HG03025 (cell line): ENCODE measurements at regions not wholly inside any gene's neighbourhood (a gene's known extent, or its start where the extent isn't known, plus 50 kb on each side); places are given as distances from the start of the nearest gene placed in this dataset.
A peak's percentile ranks its signal among the peaks of the same experiment; 100 is the strongest.

Experiments used
- ATAC-seq: cut with Tn5 transposase; IDR thresholded peaks from one replicate; pipeline ENCODE4 v1.9.1; 2021; ENCODE audit warnings: mild to moderate bottlenecking, moderate library complexity; ENCODE audit not compliant: unreplicated experiment, low FRiP score

DNA sequence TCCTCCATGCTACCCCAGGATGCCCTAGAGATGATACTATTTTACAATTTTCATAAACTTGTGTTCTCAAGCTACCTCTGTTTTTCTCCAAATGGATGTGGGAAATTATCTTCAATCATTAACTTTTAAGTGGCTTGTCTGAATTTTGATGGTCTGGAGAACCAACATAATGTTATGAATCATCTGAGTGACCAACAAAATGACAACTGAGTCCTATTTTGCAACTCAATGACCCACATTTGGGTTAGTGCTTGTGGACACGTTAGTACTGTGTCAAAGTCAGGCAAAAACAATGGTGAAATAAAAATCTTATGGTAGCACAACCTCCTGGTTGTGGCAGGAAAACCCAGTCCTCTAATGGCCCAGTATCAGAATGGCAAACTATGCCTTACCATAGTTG, 352.4 kb upstream of the ZNF385D start:
- ATAC-seq: no peak

DNA sequence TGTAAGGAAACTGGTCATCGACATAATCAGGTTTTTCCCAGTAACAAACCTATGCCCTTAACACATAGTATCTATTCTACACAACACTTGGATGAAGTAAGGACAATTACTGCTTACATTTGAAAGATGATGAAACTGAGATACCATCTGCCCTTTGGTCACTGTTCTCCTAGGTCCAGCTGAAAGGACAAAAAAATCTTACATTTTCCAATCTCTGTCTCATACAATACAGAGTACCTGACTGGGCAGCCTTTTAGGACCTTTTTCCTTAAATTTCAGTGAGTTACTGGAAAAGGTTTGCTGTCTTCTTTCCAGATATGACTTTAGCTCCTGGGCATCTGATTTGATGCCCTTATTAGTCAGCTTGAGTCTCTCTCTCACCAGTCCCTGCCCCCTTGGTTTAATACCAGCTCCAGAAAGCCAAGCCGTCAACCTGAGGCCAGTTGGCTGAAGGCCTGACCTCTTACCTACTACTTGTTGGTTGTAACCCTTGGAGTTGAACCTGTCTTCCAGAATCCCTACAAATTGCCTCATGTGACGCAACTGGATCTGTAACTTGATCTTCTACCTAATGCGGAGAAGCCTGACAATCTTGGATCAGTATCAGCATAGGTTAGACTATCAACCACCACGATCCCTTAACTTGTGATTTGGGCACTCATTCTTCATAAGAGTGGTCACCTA, 355.3 kb upstream of the ZNF385D start:
- no peak for ATAC-seq

DNA sequence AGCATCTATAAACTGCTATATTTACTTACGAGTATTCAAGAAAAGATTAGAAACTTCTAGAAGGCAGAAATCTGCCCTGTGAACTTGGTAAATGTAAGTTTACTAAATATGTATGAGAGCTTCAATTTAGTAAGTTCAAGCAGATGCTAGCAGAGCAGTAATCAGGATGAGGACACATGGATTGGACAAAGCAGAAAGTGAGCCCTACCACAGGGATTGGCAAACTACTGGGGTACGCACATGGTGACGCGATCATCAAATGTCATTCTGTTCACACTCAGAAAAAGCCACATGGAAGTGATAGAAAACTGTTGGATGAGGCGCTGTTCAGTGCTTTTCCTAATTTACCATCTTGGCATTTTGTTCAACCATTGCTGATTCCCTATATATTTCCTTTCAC, 360.2 kb upstream of the ZNF385D start:
- no peak for ATAC-seq

DNA sequence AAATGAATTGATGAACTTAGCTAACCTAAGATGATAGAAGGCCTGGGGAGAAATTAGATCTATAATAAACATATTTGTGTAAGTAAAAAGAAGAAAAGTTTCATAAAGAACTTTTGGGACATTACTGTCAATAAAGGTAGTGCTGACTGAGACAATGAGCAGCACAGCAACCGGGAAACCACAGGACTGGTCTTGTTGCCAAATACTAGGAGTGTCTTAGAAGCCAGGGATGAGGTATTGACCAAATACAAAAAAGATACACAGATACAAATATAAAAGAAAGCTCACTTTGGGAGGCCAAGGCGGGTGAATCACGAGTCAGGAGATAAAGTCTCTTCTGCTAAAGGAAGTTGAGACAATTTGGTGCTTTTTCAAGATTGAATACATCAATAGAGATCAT, 362.4 kb upstream of the ZNF385D start:
- ATAC-seq: no peak

DNA sequence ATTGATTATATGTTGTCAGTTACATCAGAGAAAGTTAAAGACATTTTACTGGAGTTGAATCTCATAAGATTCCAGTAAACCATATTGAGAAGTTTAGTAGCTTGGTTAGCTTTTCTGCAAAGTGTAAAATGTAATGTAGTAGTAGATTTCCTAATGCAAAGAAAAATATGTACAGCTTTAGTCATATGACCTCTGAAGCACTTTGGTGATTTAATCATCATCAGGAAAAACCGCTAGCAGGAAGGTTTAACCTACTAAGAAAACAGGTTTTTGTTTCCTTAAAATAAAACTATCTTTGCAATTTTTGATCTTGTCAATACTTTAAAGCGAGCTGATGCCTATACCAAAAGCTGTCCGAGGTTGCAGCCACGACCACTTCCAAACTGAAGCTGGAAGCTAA, 364.6 kb upstream of the ZNF385D start:
- ATAC-seq: no peak

DNA sequence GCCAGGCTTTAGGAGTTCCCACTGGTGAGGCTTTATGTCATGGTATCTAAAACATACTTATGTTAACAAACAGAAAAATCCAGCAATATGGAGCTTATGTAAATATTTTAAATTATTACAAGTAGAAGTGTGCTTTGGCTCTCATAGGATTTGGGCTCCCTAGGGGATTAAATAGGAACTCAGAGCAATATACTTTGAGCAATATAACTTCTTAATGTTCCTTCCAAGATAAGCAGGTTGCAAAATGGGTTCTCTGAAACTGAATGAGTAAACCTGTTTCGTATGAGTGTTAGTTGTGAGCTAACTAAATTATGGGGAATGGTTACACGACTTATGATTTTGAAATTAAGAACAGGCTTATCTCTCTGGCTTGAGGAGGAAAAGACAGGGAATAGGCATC, 366.1 kb upstream of the ZNF385D start:
- ATAC-seq: no peak

DNA sequence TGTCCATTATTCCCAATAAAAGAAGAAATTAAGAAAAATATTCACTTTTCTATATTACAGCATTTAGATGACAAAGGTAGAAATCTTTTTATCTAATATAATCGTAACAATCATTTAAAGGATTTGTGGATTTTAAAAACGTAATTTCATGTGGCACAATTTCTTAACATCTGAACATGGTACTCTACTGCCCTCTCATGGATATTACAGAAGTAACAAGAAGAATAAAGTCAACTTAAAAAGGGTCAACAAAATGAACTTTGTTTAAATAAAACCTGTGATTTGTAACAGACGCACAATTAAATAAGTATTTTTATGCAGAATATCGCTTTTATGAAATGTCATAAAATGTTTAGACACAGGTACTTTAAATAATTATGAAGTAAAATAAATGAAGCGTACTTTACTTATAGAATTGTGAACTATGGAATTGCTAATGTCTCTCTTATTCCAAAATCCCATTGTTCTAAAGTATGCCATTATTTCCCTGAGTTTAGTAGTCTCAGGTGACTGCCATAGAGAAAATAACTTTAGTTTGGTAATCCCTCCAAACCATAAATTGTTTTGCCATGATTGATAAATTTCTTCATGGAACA, 366.8 kb upstream of the ZNF385D start:
- ATAC-seq: no peak

DNA sequence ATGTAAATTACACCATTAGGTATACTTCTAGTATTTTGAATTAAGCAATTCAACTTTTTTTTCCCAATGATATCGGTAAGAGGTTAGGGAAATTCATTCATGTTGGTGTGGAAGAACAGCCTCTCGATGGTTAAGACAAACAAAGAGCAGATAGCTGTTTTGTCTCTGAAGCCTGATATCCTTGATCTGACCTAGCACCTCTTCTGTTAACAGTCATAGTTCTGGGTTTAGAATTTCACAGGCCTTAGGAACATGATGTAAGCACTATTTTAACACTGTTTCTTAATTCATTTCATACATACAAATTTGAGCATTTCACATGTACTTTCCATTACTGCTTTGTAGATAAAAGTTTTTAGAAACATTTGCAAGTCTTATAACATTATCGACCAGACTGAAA, 367.5 kb upstream of the ZNF385D start:
- ATAC-seq: no peak

DNA sequence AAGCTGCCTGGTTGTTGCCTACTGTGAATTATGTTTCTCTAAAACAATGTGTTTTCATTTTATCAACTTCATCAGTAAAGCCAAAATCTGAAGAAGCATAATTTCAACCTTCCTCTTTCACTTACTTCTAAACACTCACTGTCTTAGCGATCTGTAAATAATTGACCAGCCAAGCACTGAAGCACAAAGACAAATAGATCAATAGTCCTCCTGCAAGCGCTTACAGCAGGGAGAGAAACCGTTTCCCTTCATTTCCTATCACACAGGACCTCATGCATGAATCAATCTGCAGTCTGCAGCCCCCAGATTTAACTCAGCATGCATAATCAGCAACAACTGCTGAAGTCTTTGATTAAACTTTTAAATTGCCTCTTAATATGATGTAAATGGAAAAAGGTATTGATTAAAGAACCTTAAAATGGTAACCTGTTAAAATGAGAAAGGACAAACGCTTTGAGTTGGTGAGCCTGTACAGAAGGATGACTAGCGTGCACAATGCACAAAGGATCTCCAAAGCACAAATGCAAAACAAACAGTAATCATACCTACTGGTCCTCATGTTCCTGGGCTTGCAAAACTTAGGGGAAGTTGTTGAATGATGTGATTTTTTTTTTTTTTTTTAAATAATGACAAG, 370.2 kb upstream of the ZNF385D start:
- ATAC-seq: no peak

DNA sequence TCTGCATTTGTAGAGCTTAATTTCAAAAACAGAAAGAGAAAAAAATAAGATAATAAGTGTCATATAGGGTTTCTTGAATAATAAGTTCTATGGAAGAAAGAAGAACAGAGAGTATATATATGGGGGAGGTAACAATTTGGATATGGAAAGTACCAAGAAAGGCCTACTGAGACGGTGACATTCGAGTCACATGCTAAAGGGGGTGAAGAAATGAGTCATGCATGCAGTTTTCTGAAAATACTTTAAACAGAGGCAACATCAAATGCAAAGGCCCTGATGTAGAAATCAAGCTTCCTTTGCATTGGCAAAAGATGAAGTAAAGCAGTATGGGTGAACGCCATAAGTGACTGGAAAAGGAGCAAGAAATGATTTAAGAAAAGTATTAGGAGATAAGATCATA, 371.6 kb upstream of the ZNF385D start:
- ATAC-seq: peak; percentile 79

DNA sequence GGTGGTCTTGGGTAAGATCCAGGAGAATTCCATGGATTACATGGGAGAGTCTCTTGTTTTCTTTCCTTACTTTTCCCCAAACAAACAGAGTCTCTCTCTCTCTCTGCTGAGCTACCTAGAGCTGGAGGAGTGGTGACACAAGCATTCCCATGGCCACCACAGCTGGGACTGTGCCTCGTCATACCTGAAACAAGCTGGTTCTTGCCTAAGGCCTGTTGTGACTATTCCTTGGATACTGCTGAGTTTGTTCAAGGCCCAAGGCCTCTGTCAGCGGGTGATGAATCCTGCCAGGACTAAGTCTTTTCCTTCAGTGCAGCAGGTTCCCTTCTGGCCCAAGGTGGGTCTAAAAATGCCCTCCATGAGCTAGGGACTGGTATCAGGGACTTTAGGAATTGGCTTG, 378.1 kb upstream of the ZNF385D start:
- no peak for ATAC-seq

DNA sequence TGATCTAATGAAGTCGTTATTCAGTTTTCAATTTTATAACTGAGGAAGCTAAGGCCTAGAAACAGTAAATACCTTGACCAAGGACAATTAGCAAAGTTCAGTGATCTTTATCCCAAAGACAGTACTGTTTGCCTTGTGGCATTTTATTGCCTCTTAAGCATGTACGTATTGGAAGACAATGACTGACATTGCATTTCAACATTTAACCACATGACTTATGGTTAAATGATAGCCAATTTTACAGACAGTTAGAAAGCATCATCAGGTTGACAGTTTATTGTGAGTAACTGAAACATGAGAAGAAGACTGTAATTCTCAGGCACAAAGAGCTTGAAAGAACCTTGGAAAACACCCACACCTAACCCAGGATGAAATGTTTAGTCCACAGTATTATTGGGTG, 390.8 kb upstream of the ZNF385D start:
- ATAC-seq: no peak

DNA sequence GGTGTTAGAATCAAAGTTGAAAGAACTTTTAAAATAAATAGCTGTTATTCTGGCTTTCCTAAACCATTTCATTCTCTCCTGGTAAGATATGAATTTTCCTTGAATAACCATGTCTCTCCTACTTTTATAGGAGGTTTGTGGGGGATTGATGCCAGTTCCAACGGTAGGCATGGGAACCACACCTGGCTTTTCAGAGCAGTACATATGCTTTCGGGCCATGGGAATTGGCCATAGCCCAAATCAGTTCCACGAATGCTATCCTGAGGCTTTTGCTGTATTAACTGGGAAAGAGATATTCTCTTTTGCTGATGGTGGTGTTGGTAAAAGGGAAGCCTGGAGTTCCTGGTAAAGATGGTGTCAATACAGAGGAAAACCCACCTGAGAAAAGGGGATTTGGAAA, 396.2 kb upstream of the ZNF385D start:
- no peak for ATAC-seq

DNA sequence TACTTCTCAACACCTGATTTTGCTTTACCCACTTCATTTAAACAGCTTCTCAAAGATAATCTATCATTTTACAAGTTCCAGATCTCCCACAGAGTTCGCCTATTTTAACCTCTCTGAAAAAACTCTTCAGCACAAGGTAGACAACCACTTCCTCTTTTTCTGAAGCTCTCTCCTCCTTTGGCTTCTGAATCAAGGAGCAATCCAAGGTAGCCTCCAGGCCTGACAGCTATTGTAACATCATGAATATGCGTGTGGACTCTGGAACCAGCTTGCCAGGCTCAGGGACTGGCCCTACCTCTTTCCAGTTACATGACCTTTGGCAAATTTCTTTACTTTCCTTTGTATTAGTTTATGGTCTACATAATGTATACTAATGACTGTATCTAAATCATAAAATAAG, 405.9 kb upstream of the ZNF385D start:
- no peak for ATAC-seq

DNA sequence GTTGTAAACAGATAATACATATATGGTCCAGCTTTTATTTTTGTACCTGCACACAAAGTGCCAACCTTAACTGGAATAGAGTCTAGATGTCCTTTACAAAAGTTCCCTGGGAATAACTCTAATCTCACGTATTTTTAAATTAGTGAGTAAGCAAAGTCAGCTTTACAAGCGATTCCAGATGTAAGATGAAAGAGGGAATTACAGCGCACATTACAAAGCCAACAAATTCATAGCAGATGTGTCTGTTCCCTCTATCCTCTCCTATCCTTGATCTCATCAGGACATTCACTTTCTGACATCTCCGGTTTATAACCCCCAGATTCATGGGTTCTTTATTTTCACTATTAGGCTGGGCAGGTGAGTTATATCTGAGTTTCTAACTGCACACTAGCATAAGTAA, 406.8 kb upstream of the ZNF385D start:
- no peak for ATAC-seq

DNA sequence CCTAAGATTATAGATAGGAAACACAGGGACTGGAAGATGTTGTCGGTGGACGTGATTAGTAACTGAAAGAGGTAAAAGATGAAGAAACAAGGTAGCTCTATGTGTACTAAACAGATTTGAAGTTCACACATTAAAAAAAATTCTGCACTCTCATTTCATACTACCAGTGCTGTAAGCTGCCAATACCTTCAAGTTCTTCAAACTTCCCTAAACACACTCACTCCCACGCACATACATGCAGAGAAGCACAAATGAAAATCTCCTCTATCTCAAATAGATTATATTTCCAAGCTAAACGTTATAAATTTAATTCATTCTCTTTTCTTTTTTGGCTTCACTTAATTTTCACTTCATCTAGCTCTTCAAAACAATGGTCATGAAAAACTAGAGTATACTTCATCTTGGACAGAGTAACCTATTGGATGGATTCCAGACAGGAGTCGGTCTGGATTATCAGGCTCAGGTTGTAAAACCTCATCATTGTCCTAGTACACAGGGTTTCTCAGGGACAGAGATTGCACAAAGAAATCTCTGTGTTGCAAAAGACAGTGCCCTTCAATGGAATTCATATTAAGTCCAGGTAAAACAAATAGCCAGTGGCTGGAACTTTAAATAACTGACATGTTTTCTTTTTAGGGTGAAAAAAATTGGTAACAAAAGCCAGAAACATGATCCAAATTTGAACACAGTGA, 408.1 kb upstream of the ZNF385D start:
- ATAC-seq: no peak

DNA sequence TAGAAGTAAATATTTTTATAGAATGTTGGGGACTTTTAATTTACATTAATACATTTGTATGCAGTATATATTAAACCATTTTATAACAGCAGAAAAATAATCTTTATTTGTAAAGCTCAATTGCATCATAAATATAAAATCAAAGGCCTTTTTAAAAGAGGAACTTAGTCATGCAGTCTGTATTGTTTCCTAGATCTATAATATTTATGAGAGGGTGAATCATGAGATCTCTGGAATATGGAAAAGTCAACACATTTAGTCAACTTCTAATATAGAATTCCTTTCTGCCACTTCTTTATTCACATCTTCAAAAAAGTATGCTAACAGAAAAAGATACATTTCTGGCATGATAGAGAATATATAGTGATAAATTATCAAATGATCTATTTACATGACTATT, 410.3 kb upstream of the ZNF385D start:
- ATAC-seq: no peak

DNA sequence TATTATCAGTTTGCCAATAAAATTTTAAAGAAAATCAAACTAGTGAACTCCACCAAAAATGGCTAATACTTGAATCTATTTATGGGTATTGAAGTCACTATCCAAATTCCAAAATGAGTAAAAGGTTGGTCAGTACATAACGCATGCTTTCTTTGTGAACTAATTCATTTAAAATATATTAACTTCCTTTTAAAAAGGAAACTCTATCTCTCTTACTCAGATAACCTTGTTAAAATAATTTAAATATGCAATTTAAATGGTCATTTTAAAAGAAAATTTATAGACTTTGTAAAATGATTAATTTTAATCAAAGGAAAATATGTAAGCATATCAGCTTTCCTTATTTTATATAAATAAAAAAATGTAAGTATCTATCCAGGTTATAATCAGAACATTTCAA, 419.4 kb upstream of the ZNF385D start:
- no peak for ATAC-seq

DNA sequence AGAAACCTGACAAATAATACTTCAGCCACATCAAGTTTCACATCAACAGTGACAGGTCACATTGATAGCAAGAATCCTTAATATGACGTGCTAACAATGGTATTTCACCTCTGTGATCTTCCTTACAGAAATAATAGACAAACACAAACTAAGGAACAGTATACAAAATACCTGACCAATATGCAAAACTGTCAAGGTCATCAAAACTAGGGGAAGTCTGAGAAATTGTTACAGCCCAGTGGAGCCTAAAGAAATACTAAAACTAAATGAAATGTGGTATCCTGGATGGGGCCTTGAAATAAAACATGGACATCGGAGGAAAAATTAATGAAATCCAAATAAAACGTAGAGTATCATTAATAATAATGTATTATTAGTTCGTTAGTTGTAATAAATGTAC, 422.0 kb upstream of the ZNF385D start:
- ATAC-seq: no peak

DNA sequence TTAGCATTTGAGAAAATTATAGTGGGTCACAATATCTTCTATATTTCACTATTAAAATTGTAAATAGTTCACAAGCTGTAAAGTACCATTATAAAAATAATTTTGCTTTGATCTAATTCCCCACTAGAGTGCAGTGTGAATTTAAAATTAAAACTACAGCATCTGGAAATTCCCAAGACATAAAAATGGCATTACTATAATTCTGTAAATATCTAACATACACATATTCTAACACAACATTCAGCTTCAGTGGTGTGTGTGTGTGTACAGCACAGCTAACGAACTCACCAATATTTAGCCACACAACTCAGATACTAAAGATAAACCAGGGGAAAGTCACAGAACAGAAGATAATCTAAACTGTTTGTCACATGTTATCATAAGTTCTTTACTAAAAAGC, 424.9 kb upstream of the ZNF385D start:
- ATAC-seq: no peak

DNA sequence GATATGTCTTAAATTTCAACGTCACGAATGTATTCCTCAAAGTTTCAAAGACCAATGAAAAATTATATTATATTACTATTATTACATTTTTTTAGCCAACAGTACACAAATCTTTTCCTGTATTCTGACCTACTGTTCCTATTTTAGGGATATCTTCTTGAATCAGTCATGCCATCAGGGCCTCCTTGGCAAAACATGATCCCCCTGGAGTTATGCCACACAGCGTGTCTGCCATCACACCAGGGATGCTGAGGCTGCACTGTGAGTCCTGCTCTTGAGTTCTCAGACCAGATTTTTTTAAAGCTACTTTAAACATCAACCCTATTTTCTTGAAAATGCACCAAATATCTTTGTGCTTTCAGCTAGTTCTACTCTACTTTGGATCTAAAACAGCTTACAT, 425.9 kb upstream of the ZNF385D start:
- no peak for ATAC-seq

DNA sequence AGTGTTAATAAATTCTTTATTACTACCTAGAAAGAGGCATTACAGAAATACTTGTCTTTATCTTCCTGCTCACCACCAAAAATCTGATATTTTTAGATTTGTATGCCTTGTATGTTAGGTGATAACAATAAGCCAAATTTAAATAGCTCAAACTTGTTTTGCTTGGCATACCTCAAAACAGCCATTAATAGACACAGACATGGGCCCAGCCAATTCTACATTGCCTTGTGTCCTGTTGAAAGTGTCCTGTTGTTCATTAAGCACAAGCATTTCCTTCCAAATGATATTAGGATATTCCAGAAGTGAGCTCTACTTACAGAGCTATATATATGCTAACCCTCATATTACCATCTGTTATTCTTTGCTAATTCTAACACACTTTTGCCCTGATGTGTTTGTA, 438.6 kb upstream of the ZNF385D start:
- ATAC-seq: no peak
